ENCODE measurements at regions not wholly inside any gene's neighbourhood (a gene's known extent, or its start where the extent isn't known, plus 50 kb on each side); places are given as distances from the start of the nearest gene placed in this dataset.

- Histone ChIP-seq H3K79me2 (ENCODE audit: insufficient read depth, low read length) (no peaks in the 10 kb centered on the region), H3K27ac (ENCODE audit: low read length) (no peak overlapping the region), H3K9me3 (ENCODE audit: insufficient read depth, low read length, severe bottlenecking) (no peaks in the 10 kb centered on the region), H3K4me2 (ENCODE audit: insufficient read depth, low read length) (no peak overlapping the region), H3K4me1 (ENCODE audit: insufficient read depth, low read length) (no peaks in the 10 kb centered on the region), H3K4me3 (ENCODE audit: low read depth in 1 of 2, low read length in 2 of 2) (no peak overlapping the region), H3K36me3 (ENCODE audit: insufficient read depth, low read length) (no peaks in the 10 kb centered on the region), H3K27me3 (ENCODE audit: insufficient read depth, low read length, poor library complexity) (no peaks in the 10 kb centered on the region), H2AFZ (ENCODE audit: low read depth, low read length) (no peak overlapping the region), H3K9ac (ENCODE audit: low read depth, low read length) (no peak overlapping the region), H4K20me1 (ENCODE audit: insufficient read depth, low read length) (no peaks in the 10 kb centered on the region)
- ATAC-seq (ENCODE audit: insufficient read depth, low read depth) (no peak), DNase-seq (no peak)
- TF ChIP-seq EZH2 (IDR thresholded peaks at IDR 0.05; ENCODE audit: borderline replicate concordance, low read depth, low read length, severe bottlenecking): no peak
These were observed 413.2 kb upstream of the ACTBL2 start for GRCh38 chr5:57895766-57896165.

GRCh38 chr5:57893926-57894325 is 411.3 kb upstream of the ACTBL2 start:
- H4K20me1 ChIP-seq (ENCODE audit: insufficient read depth, low read length): no peaks in the 10 kb centered on the region
- no peak overlapping the region for H3K4me2 ChIP-seq (ENCODE audit: insufficient read depth, low read length)
- H3K4me1 ChIP-seq (ENCODE audit: insufficient read depth, low read length): no peaks in the 10 kb centered on the region
- no peaks in the 10 kb centered on the region for H3K36me3 ChIP-seq (ENCODE audit: insufficient read depth, low read length)
- no peak overlapping the region for H3K9ac ChIP-seq (ENCODE audit: low read depth, low read length)
- no peak for DNase-seq
- H3K79me2 ChIP-seq (ENCODE audit: insufficient read depth, low read length): no peaks in the 10 kb centered on the region
- TF ChIP-seq EZH2 (IDR thresholded peaks at IDR 0.05; ENCODE audit: borderline replicate concordance, low read depth, low read length, severe bottlenecking): no peak
- no peak for TF ChIP-seq CTCF (IDR thresholded peaks at IDR 0.05; ENCODE audit: borderline replicate concordance, extremely low read depth, low read length, poor library complexity, severe bottlenecking)
- no peaks in the 10 kb centered on the region for H3K27me3 ChIP-seq (ENCODE audit: insufficient read depth, low read length, poor library complexity)
- no peak overlapping the region for H2AFZ ChIP-seq (ENCODE audit: low read depth, low read length)
- H3K27ac ChIP-seq (ENCODE audit: low read length): no peak overlapping the region
- no peak overlapping the region for H3K4me3 ChIP-seq (ENCODE audit: low read depth in 1 of 2, low read length in 2 of 2)
- H3K9me3 ChIP-seq (ENCODE audit: insufficient read depth, low read length, severe bottlenecking): no peaks in the 10 kb centered on the region
- no peak for ATAC-seq (ENCODE audit: insufficient read depth, low read depth)

- Histone ChIP-seq H3K79me2 (ENCODE audit: insufficient read depth, low read length) (no peaks in the 10 kb centered on the region), H3K9ac (ENCODE audit: low read depth, low read length) (no peak overlapping the region), H3K4me1 (ENCODE audit: insufficient read depth, low read length) (no peaks in the 10 kb centered on the region), H3K4me2 (ENCODE audit: insufficient read depth, low read length) (no peak overlapping the region), H4K20me1 (ENCODE audit: insufficient read depth, low read length) (no peaks in the 10 kb centered on the region), H3K36me3 (ENCODE audit: insufficient read depth, low read length) (no peaks in the 10 kb centered on the region), H3K27ac (ENCODE audit: low read length) (no peak overlapping the region), H3K4me3 (ENCODE audit: low read depth in 1 of 2, low read length in 2 of 2) (no peak overlapping the region), H3K27me3 (ENCODE audit: insufficient read depth, low read length, poor library complexity) (no peaks in the 10 kb centered on the region), H3K9me3 (ENCODE audit: insufficient read depth, low read length, severe bottlenecking) (no peaks in the 10 kb centered on the region), H2AFZ (ENCODE audit: low read depth, low read length) (no peak overlapping the region)
- DNase-seq (no peak), ATAC-seq (ENCODE audit: insufficient read depth, low read depth) (no peak)
- TF ChIP-seq EZH2 (IDR thresholded peaks at IDR 0.05; ENCODE audit: borderline replicate concordance, low read depth, low read length, severe bottlenecking): no peak
- no peak for TF ChIP-seq CTCF (IDR thresholded peaks at IDR 0.05; ENCODE audit: borderline replicate concordance, extremely low read depth, low read length, poor library complexity, severe bottlenecking)
These were observed 408.8 kb upstream of the ACTBL2 start for GRCh38 chr5:57891443-57891842.

- Histone ChIP-seq H3K4me1 (ENCODE audit: insufficient read depth, low read length) (no peaks in the 10 kb centered on the region), H3K4me2 (ENCODE audit: insufficient read depth, low read length) (no peak overlapping the region), H4K20me1 (ENCODE audit: insufficient read depth, low read length) (no peaks in the 10 kb centered on the region), H3K9ac (ENCODE audit: low read depth, low read length) (no peak overlapping the region), H2AFZ (ENCODE audit: low read depth, low read length) (no peak overlapping the region), H3K27ac (ENCODE audit: low read length) (no peak overlapping the region), H3K36me3 (ENCODE audit: insufficient read depth, low read length) (no peaks in the 10 kb centered on the region), H3K79me2 (ENCODE audit: insufficient read depth, low read length) (no peaks in the 10 kb centered on the region), H3K4me3 (ENCODE audit: low read depth in 1 of 2, low read length in 2 of 2) (no peak overlapping the region), H3K27me3 (ENCODE audit: insufficient read depth, low read length, poor library complexity) (no peaks in the 10 kb centered on the region), H3K9me3 (ENCODE audit: insufficient read depth, low read length, severe bottlenecking) (no peaks in the 10 kb centered on the region)
- ATAC-seq (ENCODE audit: insufficient read depth, low read depth) (no peak), DNase-seq (no peak)
- no peak for TF ChIP-seq EZH2 (IDR thresholded peaks at IDR 0.05; ENCODE audit: borderline replicate concordance, low read depth, low read length, severe bottlenecking)
- no peak for TF ChIP-seq CTCF (IDR thresholded peaks at IDR 0.05; ENCODE audit: borderline replicate concordance, extremely low read depth, low read length, poor library complexity, severe bottlenecking)
These were observed 406.9 kb upstream of the ACTBL2 start for GRCh38 chr5:57889558-57889957.
